ENCODE measurements at regions not wholly inside any gene's neighbourhood (a gene's known extent, or its start where the extent isn't known, plus 50 kb on each side); places are given as distances from the start of the nearest gene placed in this dataset.

GRCh38 chr12:90514325-90514724 lies 440.7 kb downstream of the CCER1 start:
- H3K27me3 ChIP-seq, result no peaks in the 10 kb centered on the region
- no peak overlapping the region for H3K27ac ChIP-seq
- H3K36me3 ChIP-seq, result no peaks in the 10 kb centered on the region
- H3K4me3 ChIP-seq, result no peak overlapping the region
- peaks cover 4 to 16% (median 5%) of the 10 kb centered on the region in 3 donors for H3K4me1 ChIP-seq
- 14 to 17% methylated on average over 3 of the region's 3 CpGs for WGBS, 2 donors (ENCODE audit: low coverage in 1 of 2)
- TF ChIP-seq POLR2AphosphoS5 (IDR thresholded peaks at IDR 0.05), result no peak
- no peak for TF ChIP-seq POLR2A (IDR thresholded peaks at IDR 0.05)
- no peak for TF ChIP-seq CTCF (IDR thresholded peaks at IDR 0.05)
- TF ChIP-seq EP300 (IDR thresholded peaks at IDR 0.05), result no peak
- no peak for ATAC-seq
- no peaks in the 10 kb centered on the region for H3K9me3 ChIP-seq

GRCh38 chr12:90512518-90512917 lies 442.5 kb downstream of the CCER1 start:
- H3K27ac ChIP-seq, result no peak overlapping the region
- H3K4me3 ChIP-seq, result no peak overlapping the region
- ATAC-seq, result no peak
- no peaks in the 10 kb centered on the region for H3K27me3 ChIP-seq
- no peaks in the 10 kb centered on the region for H3K9me3 ChIP-seq
- WGBS, 2 donors (ENCODE audit: low coverage in 1 of 2), result 60 to 92% methylated on average over 1 of the region's 1 CpG
- no peaks in the 10 kb centered on the region for H3K36me3 ChIP-seq
- TF ChIP-seq CTCF (IDR thresholded peaks at IDR 0.05), result no peak
- no peak for TF ChIP-seq POLR2A (IDR thresholded peaks at IDR 0.05)
- no peak for TF ChIP-seq EP300 (IDR thresholded peaks at IDR 0.05)
- no peak for TF ChIP-seq POLR2AphosphoS5 (IDR thresholded peaks at IDR 0.05)
- peaks cover 4 to 16% (median 5%) of the 10 kb centered on the region in 3 donors for H3K4me1 ChIP-seq

GRCh38 chr12:90510948-90511347 lies 444.0 kb downstream of the CCER1 start:
- no peaks in the 10 kb centered on the region for H3K9me3 ChIP-seq
- no peak for TF ChIP-seq POLR2A (IDR thresholded peaks at IDR 0.05)
- TF ChIP-seq EP300 (IDR thresholded peaks at IDR 0.05), result no peak
- no peak for TF ChIP-seq CTCF (IDR thresholded peaks at IDR 0.05)
- TF ChIP-seq POLR2AphosphoS5 (IDR thresholded peaks at IDR 0.05), result no peak
- H3K27me3 ChIP-seq, result no peaks in the 10 kb centered on the region
- H3K4me1 ChIP-seq, result peaks cover 4 to 16% (median 5%) of the 10 kb centered on the region in 3 donors
- no peak overlapping the region for H3K4me3 ChIP-seq
- ATAC-seq, result no peak
- H3K27ac ChIP-seq, result no peak overlapping the region
- no peaks in the 10 kb centered on the region for H3K36me3 ChIP-seq

- no peak for ATAC-seq
- no peaks in the 10 kb centered on the region for H3K36me3 ChIP-seq
- TF ChIP-seq EP300 (IDR thresholded peaks at IDR 0.05), result no peak
- TF ChIP-seq CTCF (IDR thresholded peaks at IDR 0.05), result no peak
- no peak for TF ChIP-seq POLR2A (IDR thresholded peaks at IDR 0.05)
- TF ChIP-seq POLR2AphosphoS5 (IDR thresholded peaks at IDR 0.05), result no peak
- no peaks in the 10 kb centered on the region for H3K9me3 ChIP-seq
- no peaks in the 10 kb centered on the region for H3K4me1 ChIP-seq
- H3K27ac ChIP-seq, result no peak overlapping the region
- no peaks in the 10 kb centered on the region for H3K27me3 ChIP-seq
- H3K4me3 ChIP-seq, result no peak overlapping the region
Observed at GRCh38 chr12:90504806-90505205, 450.2 kb downstream of the CCER1 start.

GRCh38 chr12:90502070-90502469 lies 452.9 kb downstream of the CCER1 start:
- H3K27ac ChIP-seq, result no peak overlapping the region
- TF ChIP-seq POLR2A (IDR thresholded peaks at IDR 0.05), result no peak
- no peaks in the 10 kb centered on the region for H3K27me3 ChIP-seq
- H3K4me3 ChIP-seq, result no peak overlapping the region
- H3K36me3 ChIP-seq, result no peaks in the 10 kb centered on the region
- no peaks in the 10 kb centered on the region for H3K4me1 ChIP-seq
- no peaks in the 10 kb centered on the region for H3K9me3 ChIP-seq
- ATAC-seq, result no peak

- H3K4me1 ChIP-seq, result no peaks in the 10 kb centered on the region
- no peaks in the 10 kb centered on the region for H3K9me3 ChIP-seq
- TF ChIP-seq POLR2AphosphoS5 (IDR thresholded peaks at IDR 0.05), result no peak
- no peak for TF ChIP-seq CTCF (IDR thresholded peaks at IDR 0.05)
- TF ChIP-seq EP300 (IDR thresholded peaks at IDR 0.05), result no peak
- no peak for TF ChIP-seq POLR2A (IDR thresholded peaks at IDR 0.05)
- no peak overlapping the region for H3K4me3 ChIP-seq
- no peaks in the 10 kb centered on the region for H3K36me3 ChIP-seq
- H3K27ac ChIP-seq, result no peak overlapping the region
- no peak for ATAC-seq
- 84 to 91% methylated on average over 2 of the region's 2 CpGs for WGBS, 2 donors (ENCODE audit: low coverage in 1 of 2)
- H3K27me3 ChIP-seq, result no peaks in the 10 kb centered on the region
Observed at GRCh38 chr12:90501412-90501811, 453.6 kb downstream of the CCER1 start.

Measured in gastroesophageal sphincter (tissue), 4 donors.